NT2/D1 (cell line): ENCODE measurements at regions not wholly inside any gene's neighbourhood (a gene's known extent, or its start where the extent isn't known, plus 50 kb on each side); places are given as distances from the start of the nearest gene placed in this dataset.

Experiments used
- YY1 ChIP-seq: IDR thresholded peaks from 2 replicates; pipeline ENCODE4 v1.6.1; 2011; ENCODE audit not compliant: insufficient read length, insufficient read depth
- ZNF274 ChIP-seq: IDR thresholded peaks from 2 replicates; pipeline ENCODE4 v1.6.1; 2011; ENCODE audit warnings: mild to moderate bottlenecking, low read depth, low read length

DNA sequence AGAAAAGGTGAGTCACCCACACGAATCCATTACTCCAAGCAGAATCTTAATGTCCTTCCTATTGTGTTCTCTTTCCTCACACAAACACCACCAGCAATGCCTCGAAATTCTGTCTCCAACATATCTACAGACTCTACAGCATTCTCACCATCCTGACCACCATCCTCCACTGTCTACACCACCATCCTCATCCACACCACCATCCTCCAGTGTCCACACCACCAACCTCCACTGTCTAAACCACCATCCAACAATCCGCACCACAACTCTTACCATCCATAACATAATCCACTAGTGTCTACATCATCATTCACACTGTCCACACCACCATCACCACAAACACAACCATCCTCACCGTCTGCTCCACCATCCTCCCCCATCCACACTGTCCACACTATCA lies 121.6 kb upstream of the ALKAL2 start:
- no peak for TF ChIP-seq ZNF274
- no peak for TF ChIP-seq YY1
